ENCODE measurements at regions not wholly inside any gene's neighbourhood (a gene's known extent, or its start where the extent isn't known, plus 50 kb on each side); places are given as distances from the start of the nearest gene placed in this dataset.

- Histone ChIP-seq H3K9ac (ENCODE audit: low read depth in 1 of 2, low read length in 2 of 2) (no peak overlapping the region), H3K36me3 (ENCODE audit: control insufficient read depth in 4 of 4, insufficient read depth in 3 of 4, low read depth in 1 of 4, low read length in 3 of 4) (no peaks in the 10 kb centered on the region), H3K27me3 (ENCODE audit: control insufficient read depth in 4 of 4, insufficient read depth in 4 of 4, low read length in 3 of 4) (no peaks in the 10 kb centered on the region), H3K27ac (ENCODE audit: low read depth in 1 of 2, low read length in 2 of 2) (no peak overlapping the region), H3K9me3 (ENCODE audit: control insufficient read depth in 4 of 4, low read length in 3 of 4) (no peaks in the 10 kb centered on the region), H3K4me1 (ENCODE audit: control insufficient read depth in 4 of 4, insufficient read depth in 4 of 4, low read length in 3 of 4) (no peaks in the 10 kb centered on the region), H3K4me3 (ENCODE audit: low read depth in 1 of 3, low read length in 3 of 3) (no peak overlapping the region)
- WGBS, result 89% methylated on average over 2 of the region's 2 CpGs
- DNase-seq (ENCODE audit: low spot score), result no peak
- TF ChIP-seq HNF4A (conservative IDR thresholded peaks at IDR 0.05), result no peak
- TF ChIP-seq EGR1 (IDR thresholded peaks at IDR 0.05; ENCODE audit: low read depth in 2 of 2), result no peak
- TF ChIP-seq FOXA1 (IDR thresholded peaks at IDR 0.05), result no peak
- no peak for TF ChIP-seq JUND (IDR thresholded peaks at IDR 0.05)
- TF ChIP-seq MAX (IDR thresholded peaks at IDR 0.05), result no peak
- TF ChIP-seq RXRA (IDR thresholded peaks at IDR 0.05), result no peak
- TF ChIP-seq SP1 (IDR thresholded peaks at IDR 0.05), result no peak
- TF ChIP-seq HNF4G (IDR thresholded peaks at IDR 0.05), result no peak
- TF ChIP-seq CTCF (IDR thresholded peaks at IDR 0.05; ENCODE audit: low read depth, low read length, missing input control), result no peak
- no peak for TF ChIP-seq TAF1 (conservative IDR thresholded peaks at IDR 0.05)
- TF ChIP-seq FOXA2 (IDR thresholded peaks at IDR 0.05), result no peak
These were observed 327.3 kb upstream of the SOX9 start for GRCh38 chr17:71793518-71793917.

GRCh38 chr17:71798701-71799100 lies 322.1 kb upstream of the SOX9 start:
- peaks cover 0 to 2% (median under 1%) of the 10 kb centered on the region in 4 donors for H3K4me1 ChIP-seq (ENCODE audit: control insufficient read depth in 4 of 4, insufficient read depth in 4 of 4, low read length in 3 of 4)
- no peak overlapping the region for H3K4me3 ChIP-seq (ENCODE audit: low read depth in 1 of 3, low read length in 3 of 3)
- WGBS, result 92% methylated on average over 2 of the region's 2 CpGs
- H3K36me3 ChIP-seq (ENCODE audit: control insufficient read depth in 4 of 4, insufficient read depth in 3 of 4, low read depth in 1 of 4, low read length in 3 of 4), result no peaks in the 10 kb centered on the region
- no peaks in the 10 kb centered on the region for H3K9me3 ChIP-seq (ENCODE audit: control insufficient read depth in 4 of 4, low read length in 3 of 4)
- no peak overlapping the region for H3K9ac ChIP-seq (ENCODE audit: low read depth in 1 of 2, low read length in 2 of 2)
- no peak overlapping the region for H3K27ac ChIP-seq (ENCODE audit: low read depth in 1 of 2, low read length in 2 of 2)
- no peak for DNase-seq (ENCODE audit: low spot score)
- H3K27me3 ChIP-seq (ENCODE audit: control insufficient read depth in 4 of 4, insufficient read depth in 4 of 4, low read length in 3 of 4), result peaks cover 0 to 2% (median 0%) of the 10 kb centered on the region in 4 donors
- no peak for TF ChIP-seq SP1 (IDR thresholded peaks at IDR 0.05)
- no peak for TF ChIP-seq ATF3 (IDR thresholded peaks at IDR 0.05)
- no peak for TF ChIP-seq CTCF (IDR thresholded peaks at IDR 0.05; ENCODE audit: low read depth, low read length, missing input control)
- TF ChIP-seq TAF1 (conservative IDR thresholded peaks at IDR 0.05), result no peak
- no peak for TF ChIP-seq JUND (IDR thresholded peaks at IDR 0.05)
- TF ChIP-seq FOXA2 (IDR thresholded peaks at IDR 0.05), result no peak
- TF ChIP-seq YY1 (IDR thresholded peaks at IDR 0.05), result no peak
- TF ChIP-seq EGR1 (IDR thresholded peaks at IDR 0.05; ENCODE audit: low read depth in 2 of 2), result no peak

- Histone ChIP-seq H3K27me3 (ENCODE audit: control insufficient read depth in 4 of 4, insufficient read depth in 4 of 4, low read length in 3 of 4) (peaks cover 0 to 2% (median 0%) of the 10 kb centered on the region in 4 donors), H3K9me3 (ENCODE audit: control insufficient read depth in 4 of 4, low read length in 3 of 4) (no peaks in the 10 kb centered on the region), H3K27ac (ENCODE audit: low read depth in 1 of 2, low read length in 2 of 2) (no peak overlapping the region), H3K36me3 (ENCODE audit: control insufficient read depth in 4 of 4, insufficient read depth in 3 of 4, low read depth in 1 of 4, low read length in 3 of 4) (no peaks in the 10 kb centered on the region), H3K4me1 (ENCODE audit: control insufficient read depth in 4 of 4, insufficient read depth in 4 of 4, low read length in 3 of 4) (peaks cover 0 to 7% (median under 1%) of the 10 kb centered on the region in 4 donors), H3K4me3 (ENCODE audit: low read depth in 1 of 3, low read length in 3 of 3) (no peak overlapping the region), H3K9ac (ENCODE audit: low read depth in 1 of 2, low read length in 2 of 2) (no peak overlapping the region)
- no peak for TF ChIP-seq NR2F2 (IDR thresholded peaks at IDR 0.05)
- TF ChIP-seq REST (IDR thresholded peaks at IDR 0.05), result no peak
- no peak for TF ChIP-seq ZBTB33 (IDR thresholded peaks at IDR 0.05)
- no peak for TF ChIP-seq HNF4G (IDR thresholded peaks at IDR 0.05)
- no peak for TF ChIP-seq FOXA1 (IDR thresholded peaks at IDR 0.05)
- TF ChIP-seq EGR1 (IDR thresholded peaks at IDR 0.05; ENCODE audit: low read depth in 2 of 2), result no peak
- no peak for TF ChIP-seq MAX (IDR thresholded peaks at IDR 0.05)
- TF ChIP-seq ATF3 (IDR thresholded peaks at IDR 0.05), result no peak
- no peak for TF ChIP-seq FOXA2 (IDR thresholded peaks at IDR 0.05)
- no peak for TF ChIP-seq JUND (IDR thresholded peaks at IDR 0.05)
- TF ChIP-seq YY1 (IDR thresholded peaks at IDR 0.05), result no peak
- TF ChIP-seq HNF4A (conservative IDR thresholded peaks at IDR 0.05), result no peak
- WGBS, result 79% methylated on average over 3 of the region's 3 CpGs
- DNase-seq (ENCODE audit: low spot score), result no peak
These were observed 321.2 kb upstream of the SOX9 start for GRCh38 chr17:71799657-71800056.

All from liver (tissue), 8 donors.